ENCODE measurements at regions not wholly inside any gene's neighbourhood (a gene's known extent, or its start where the extent isn't known, plus 50 kb on each side); places are given as distances from the start of the nearest gene placed in this dataset.

GRCh38 chr2:125870746-125871145 is 785.2 kb upstream of the GYPC start:
- TF ChIP-seq YY1 (IDR thresholded peaks at IDR 0.05; ENCODE audit: insufficient read depth, insufficient read length), result no peak
- TF ChIP-seq ZNF274 (IDR thresholded peaks at IDR 0.05; ENCODE audit: low read depth, low read length), result no peak
- no peak for TF ChIP-seq SUZ12 (IDR thresholded peaks at IDR 0.05; ENCODE audit: extremely low read depth, insufficient read depth, insufficient read length)
